ENCODE measurements at regions not wholly inside any gene's neighbourhood (a gene's known extent, or its start where the extent isn't known, plus 50 kb on each side); places are given as distances from the start of the nearest gene placed in this dataset.

DNA sequence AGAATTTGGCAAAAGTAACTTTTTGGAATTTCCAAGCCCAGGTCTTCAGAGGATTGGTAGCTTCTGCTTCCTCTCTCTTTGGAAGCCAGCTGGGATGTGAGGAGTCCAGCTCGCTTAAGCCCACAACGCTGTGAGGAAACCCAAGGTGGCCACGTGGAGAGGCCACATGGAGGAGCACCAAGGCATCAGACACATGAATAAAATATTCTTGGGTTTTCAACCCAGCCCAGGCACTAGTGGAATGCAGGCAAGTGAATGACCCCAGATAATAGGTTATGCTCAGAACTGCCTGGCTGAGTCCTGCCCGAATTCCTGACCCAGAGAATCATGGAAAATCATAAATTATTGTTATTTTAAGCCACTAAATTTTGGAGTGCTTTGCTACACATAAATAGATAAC, 119.7 kb upstream of the PARP11 start:
- TF ChIP-seq, protein P1, sequence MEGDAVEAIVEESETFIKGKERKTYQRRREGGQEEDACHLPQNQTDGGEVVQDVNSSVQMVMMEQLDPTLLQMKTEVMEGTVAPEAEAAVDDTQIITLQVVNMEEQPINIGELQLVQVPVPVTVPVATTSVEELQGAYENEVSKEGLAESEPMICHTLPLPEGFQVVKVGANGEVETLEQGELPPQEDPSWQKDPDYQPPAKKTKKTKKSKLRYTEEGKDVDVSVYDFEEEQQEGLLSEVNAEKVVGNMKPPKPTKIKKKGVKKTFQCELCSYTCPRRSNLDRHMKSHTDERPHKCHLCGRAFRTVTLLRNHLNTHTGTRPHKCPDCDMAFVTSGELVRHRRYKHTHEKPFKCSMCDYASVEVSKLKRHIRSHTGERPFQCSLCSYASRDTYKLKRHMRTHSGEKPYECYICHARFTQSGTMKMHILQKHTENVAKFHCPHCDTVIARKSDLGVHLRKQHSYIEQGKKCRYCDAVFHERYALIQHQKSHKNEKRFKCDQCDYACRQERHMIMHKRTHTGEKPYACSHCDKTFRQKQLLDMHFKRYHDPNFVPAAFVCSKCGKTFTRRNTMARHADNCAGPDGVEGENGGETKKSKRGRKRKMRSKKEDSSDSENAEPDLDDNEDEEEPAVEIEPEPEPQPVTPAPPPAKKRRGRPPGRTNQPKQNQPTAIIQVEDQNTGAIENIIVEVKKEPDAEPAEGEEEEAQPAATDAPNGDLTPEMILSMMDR (conservative IDR thresholded peaks at IDR 0.05) = no peak
- TF ChIP-seq ZFX (IDR thresholded peaks at IDR 0.05) = no peak
- no peak overlapping the region for H3K27ac ChIP-seq

DNA sequence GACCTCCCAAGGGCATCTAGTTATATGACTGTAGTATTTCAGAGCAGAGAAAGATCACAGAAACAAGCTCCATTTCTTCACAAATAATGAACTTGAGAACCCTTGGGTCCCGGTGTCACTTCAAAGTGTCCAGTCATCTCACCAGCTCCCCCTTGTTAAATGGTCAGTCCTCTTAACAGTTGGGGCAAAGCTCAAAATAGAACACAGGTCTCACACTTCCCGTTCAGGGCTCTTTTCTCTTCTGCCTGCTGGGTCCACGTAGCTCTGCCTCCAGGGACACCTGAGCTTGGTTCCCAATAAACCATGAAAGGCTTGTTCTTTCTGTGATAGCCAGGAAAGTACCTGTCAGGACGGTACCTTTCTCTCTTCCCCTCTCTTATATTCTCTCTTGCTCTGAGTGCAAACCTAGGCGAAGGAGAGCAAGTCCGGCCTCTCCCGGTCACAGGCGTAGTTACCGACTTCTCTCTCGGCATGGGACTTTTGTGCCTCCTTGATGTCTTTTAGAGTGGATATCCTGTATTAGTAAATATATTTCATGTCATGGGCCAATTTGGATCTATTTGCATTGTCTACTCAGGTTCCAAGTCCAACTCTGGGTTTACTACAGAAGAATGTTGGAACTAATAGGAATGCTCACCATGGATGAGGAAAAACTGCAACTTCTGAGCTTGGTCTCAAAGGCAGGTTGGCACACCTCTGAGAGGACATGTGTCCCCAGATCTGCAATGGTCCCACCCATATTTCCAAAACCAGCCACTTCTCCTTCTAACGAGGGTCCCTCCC, 118.8 kb upstream of the PARP11 start:
- H3K27ac ChIP-seq = no peak overlapping the region
- TF ChIP-seq, protein P1 (conservative IDR thresholded peaks at IDR 0.05) = no peak
- TF ChIP-seq ZFX (IDR thresholded peaks at IDR 0.05) = no peak

DNA sequence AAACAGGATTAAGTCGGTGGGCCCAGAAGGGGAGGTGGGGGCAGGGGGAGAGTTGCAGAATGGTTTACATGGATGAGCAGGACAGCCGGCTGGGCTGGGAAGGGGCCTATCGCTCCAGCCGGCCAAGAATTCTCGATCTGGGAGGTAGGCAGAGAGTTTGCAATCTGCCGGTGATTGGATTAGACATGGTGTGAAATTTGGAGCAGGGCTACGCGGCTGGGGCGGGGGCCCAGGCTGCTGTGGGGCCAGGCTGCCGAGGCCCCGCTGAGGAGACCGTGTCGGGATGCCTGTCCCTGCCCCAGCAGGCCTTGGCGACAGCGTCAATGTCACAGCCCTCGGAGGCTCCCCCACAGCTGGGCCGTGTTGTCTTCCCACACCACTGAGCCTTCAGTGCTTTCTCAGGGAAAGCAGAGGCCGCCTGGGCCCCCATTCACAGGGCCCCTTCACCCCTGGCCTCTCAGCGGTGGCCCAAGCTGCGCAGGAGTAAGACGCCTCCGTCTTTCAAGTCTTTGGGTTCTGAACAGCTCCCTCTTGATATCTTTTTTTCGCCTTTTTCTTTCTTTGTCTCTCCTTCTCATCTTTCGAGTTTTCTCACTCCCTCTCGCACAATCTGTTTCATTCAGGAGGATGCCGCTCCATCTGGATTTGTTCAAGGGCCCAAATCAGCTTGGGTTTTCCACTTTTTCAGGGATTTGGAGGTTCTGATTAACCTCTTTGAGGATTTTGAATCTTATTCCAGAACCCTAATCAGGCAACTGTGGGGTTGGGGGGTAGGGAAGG, 117.5 kb upstream of the PARP11 start:
- TF ChIP-seq ZFX (IDR thresholded peaks at IDR 0.05) = no peak
- TF ChIP-seq, protein P1 (conservative IDR thresholded peaks at IDR 0.05) = no peak

DNA sequence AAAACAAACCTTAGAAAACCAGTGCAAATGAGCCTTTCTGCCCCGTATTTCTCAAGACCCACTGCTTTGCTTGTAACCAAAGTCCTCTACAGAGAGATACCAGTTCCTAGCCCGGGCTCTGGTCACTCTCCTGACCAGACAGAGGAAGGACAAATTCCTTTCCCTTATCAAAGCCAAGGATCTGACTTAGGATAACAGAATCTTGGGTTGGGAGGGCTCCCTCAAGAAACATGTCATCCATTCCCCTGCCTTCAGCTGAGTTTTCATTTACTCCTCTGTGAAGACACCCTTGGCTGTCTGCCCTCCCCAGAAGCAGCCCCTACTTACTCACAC, 116.0 kb upstream of the PARP11 start:
- no peak overlapping the region for H3K27ac ChIP-seq
- TF ChIP-seq, protein P1 (conservative IDR thresholded peaks at IDR 0.05) = no peak
- no peak for TF ChIP-seq ZFX (IDR thresholded peaks at IDR 0.05)

More for the DNA sequence above, 117.5 kb upstream of the PARP11 start:
- H3K27ac ChIP-seq = no peak overlapping the region

DNA sequence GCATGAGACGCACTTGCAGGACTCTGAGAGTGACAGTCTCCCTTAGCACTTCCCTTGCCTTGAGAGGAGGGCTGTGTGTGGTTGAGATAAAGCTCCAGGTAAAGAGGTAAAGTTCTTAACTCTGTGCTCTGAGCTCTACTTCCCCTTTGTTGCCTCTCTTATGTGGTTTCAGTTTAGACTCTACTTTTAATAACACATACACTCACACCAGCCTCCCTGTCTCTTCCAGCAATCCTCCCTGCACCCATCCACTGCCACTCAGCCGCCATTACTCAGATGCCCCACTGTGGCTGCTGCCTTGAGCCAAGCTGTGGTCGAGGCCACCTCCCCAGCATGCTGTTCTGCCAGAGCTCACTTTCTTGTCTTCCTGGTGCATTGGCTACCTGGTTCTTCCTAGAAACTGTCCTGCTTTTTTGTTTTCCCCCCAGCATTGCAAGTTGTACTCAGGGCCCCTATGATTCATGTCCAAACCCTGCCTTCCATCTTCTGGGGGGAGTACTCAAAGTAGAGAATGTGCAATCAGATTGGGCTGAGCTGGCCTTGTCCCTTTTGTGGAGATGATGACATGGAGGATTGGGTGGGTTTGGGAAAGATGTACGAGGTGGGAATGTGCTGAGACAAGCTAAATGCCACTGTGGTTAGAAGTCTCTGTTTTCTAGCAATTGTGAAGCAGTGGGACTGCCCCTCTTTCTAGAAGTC, 115.5 kb upstream of the PARP11 start:
- TF ChIP-seq, protein P1 (conservative IDR thresholded peaks at IDR 0.05) = no peak
- no peak for TF ChIP-seq ZFX (IDR thresholded peaks at IDR 0.05)
- no peak overlapping the region for H3K27ac ChIP-seq

DNA sequence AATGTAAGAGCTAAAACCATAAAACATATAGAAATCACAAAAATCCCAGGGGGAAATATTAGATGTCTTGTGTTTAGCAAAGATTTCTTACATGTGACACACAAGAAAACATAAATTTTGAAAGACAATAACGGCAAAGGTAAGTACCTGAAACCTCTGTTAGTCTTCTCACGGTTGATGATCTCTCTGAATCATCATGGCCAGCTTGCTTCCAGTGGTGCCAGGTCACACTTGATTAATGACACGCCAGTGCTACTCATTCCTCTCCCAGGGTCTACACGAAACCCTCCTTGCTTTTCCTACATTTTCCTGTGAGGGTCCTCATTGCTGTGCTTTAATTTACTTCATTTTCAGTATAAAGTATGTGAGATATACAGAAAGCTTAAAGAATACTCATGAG, 114.4 kb upstream of the PARP11 start:
- H3K27ac ChIP-seq = no peak overlapping the region
- no peak for TF ChIP-seq ZFX (IDR thresholded peaks at IDR 0.05)

DNA sequence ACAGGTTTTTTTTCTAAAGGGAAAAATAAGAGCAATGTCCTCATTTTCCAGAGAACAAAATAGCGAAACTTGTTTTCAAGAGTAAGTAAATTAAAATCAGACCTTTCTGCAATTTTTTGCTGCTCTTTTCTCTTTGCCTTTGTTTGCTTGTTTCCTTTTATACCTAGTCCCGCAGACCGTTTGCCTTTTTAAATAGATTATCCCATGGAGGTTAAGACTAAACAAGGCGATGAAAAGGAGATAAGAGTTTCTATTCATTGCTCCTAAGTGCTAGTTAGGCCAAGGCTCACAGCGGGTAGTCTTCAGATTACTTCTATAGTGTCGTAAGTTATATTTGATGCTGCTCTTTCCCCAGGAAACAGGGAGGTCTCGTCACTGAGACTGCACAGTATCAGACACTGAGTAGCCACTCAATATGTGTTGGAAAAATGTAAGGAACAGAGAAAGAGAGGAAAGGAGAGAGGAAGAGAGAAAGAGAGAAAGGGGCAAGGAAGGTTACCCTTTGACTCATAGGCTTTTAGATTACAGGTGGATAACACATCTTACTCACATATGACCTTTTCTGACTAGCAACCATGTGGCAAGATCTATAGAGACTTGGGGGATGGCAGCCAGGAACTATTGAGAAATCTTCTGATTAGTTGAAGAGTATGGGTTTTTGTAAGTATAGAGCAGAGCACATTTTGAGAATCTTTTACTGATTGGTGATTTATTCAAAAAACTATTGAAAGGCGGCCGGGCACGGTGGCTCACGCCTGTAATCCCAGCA, 107.5 kb upstream of the PARP11 start:
- H3K27ac ChIP-seq = no peak overlapping the region

More for the DNA sequence above, 107.5 kb upstream of the PARP11 start:
- TF ChIP-seq ZFX (IDR thresholded peaks at IDR 0.05) = no peak
- TF ChIP-seq, protein P1 (conservative IDR thresholded peaks at IDR 0.05) = no peak

All from C4-2B (cell line).